K562 (cell line): ENCODE measurements at regions not wholly inside any gene's neighbourhood (a gene's known extent, or its start where the extent isn't known, plus 50 kb on each side); places are given as distances from the start of the nearest gene placed in this dataset.
A peak's percentile ranks its signal among the peaks of the same experiment; 100 is the strongest.
"Not testable (repeated sequence)": the region's sequence is repeated elsewhere in the genome, so short reads cannot be mapped to it uniquely, and the experiment has no call there.

Experiments used
- ATAC-seq: fragments of 200-7000 bp; cut with Tn5 transposase; 3 replicates; pipeline ENCODE4 v1.9.1; 2020; ENCODE audit warnings: moderate library complexity
- BruUV-seq: library from RNA; stranded (reverse); fragments of 400-500 nt; replicated peaks from 2 replicates; lab custom pipeline; 2021; lab: Mats Ljungman, UMichigan
- CTCF ChIA-PET: fragments of 300-600 bp; formaldehyde crosslinking; extraction: SDS; loops from one replicate; lab custom pipeline; 2021; ENCODE audit warnings: low intra/inter-chr PET ratio; lab: Yijun Ruan, JAX
- POLR2A ChIA-PET: fragments of 300-600, 350-650 bp; sonication (Branson Sonifier 250); formaldehyde crosslinking; extraction: SDS; loops from one replicate; lab custom pipeline; 2021; ENCODE audit warnings: antibody characterized with exemption, inconsistent platforms; lab: Yijun Ruan, JAX
- DNase-seq, 4 experiments: peaks; one replicate each; pipeline versions ENCODE4 v3.0.0 to v3.0.0-alpha.2; 2011 to 2018; ENCODE audit warnings: low spot score in 3 of 4, mixed read lengths in 3 of 4; ENCODE audit errors: extremely low read depth in 1 of 4
- FAIRE-seq: peaks from 2 replicates; lab custom pipeline; 2011; peaks lifted over from hg19 to GRCh38; lab: Jason Lieb, UNC
- H2AFZ ChIP-seq: 2 replicates; pipeline ENCODE4 v1.6.0; 2011; ENCODE audit warnings: low read depth, low read length, control low read depth, inconsistent platforms
- H3K27ac ChIP-seq: fragments of 200-600 bp; 3 replicates; pipeline ENCODE4 v1.8.0; 2011; ENCODE audit warnings: low read depth, mild to moderate bottlenecking, control low read depth, inconsistent platforms, low read length, moderate library complexity, mixed read lengths; ENCODE audit errors: extremely low read depth
- H3K27me3 ChIP-seq, 2 experiments: fragments of 300-600 bp in 1 of 2; 2 replicates in 1 of 2; 3 replicates in 1 of 2; pipeline versions ENCODE4 v1.6.0 to v1.8.0; 2011; ENCODE audit warnings: inconsistent platforms in 2 of 2, low read length in 2 of 2, mild to moderate bottlenecking in 1 of 2, mixed read lengths in 1 of 2, moderate library complexity in 1 of 2; ENCODE audit not compliant: control insufficient read depth in 2 of 2, insufficient read depth in 2 of 2
- H3K36me3 ChIP-seq: fragments of 300-600 bp; 3 replicates; pipeline ENCODE4 v1.8.0; 2011; ENCODE audit warnings: mild to moderate bottlenecking, low read length, inconsistent platforms; ENCODE audit not compliant: control insufficient read depth, insufficient read depth
- H3K4me1 ChIP-seq, 2 experiments: fragments of 200-600 bp in 1 of 2; replicated peaks in 1 of 2; 2 replicates in 1 of 2; 3 replicates in 1 of 2; pipeline versions ENCODE4 v1.5.1 to v1.8.0; 2011; ENCODE audit warnings: inconsistent platforms in 2 of 2, low read length in 2 of 2, mild to moderate bottlenecking in 1 of 2, mixed read lengths in 1 of 2, moderate library complexity in 1 of 2; ENCODE audit not compliant: control insufficient read depth in 2 of 2, insufficient read depth in 2 of 2
- H3K4me2 ChIP-seq: 2 replicates; pipeline ENCODE4 v1.6.1; 2011; ENCODE audit warnings: low read length, control low read depth, inconsistent platforms, mixed read lengths; ENCODE audit not compliant: insufficient read depth
- H3K4me3 ChIP-seq: fragments of 200-600 bp; sonication (generic), shearing (Covaris generic); 2 replicates; pipeline ENCODE4 v1.5.1; 2016; ENCODE audit warnings: control low read depth, inconsistent platforms
- H3K79me2 ChIP-seq: fragments of 200-600 bp; 3 replicates; pipeline ENCODE4 v1.8.0; 2011; ENCODE audit warnings: low read length, inconsistent platforms; ENCODE audit not compliant: control insufficient read depth, insufficient read depth
- H3K9ac ChIP-seq, 2 experiments: 2 replicates each; pipeline versions ENCODE4 v1.6.0 to v1.6.1; 2011; ENCODE audit warnings: low read depth in 2 of 2, low read length in 2 of 2, control low read depth in 1 of 2, inconsistent platforms in 1 of 2, mild to moderate bottlenecking in 1 of 2, mixed read lengths in 1 of 2; ENCODE audit not compliant: insufficient read depth in 1 of 2
- H3K9me1 ChIP-seq: one replicate; pipeline ENCODE4 v1.6.0; 2011; ENCODE audit warnings: inconsistent platforms, mild to moderate bottlenecking, low read length, moderate library complexity; ENCODE audit not compliant: control insufficient read depth, insufficient read depth
- H3K9me3 ChIP-seq: replicated peaks from 2 replicates; pipeline ENCODE4 v1.5.1; 2011; ENCODE audit warnings: low read depth, low read length, inconsistent platforms; ENCODE audit not compliant: control insufficient read depth, insufficient read depth
- H4K20me1 ChIP-seq: replicated peaks from 2 replicates; pipeline ENCODE4 v1.6.1; 2011; ENCODE audit warnings: low read length, inconsistent platforms, mixed read lengths; ENCODE audit not compliant: control insufficient read depth, insufficient read depth
- AFF1 ChIP-seq, 2 experiments: fragments of 450-650 bp; IDR thresholded peaks; 2 replicates each; pipeline ENCODE4 v1.6.1; 2018; ENCODE audit warnings: mild to moderate bottlenecking in 2 of 2, low read depth in 1 of 2; ENCODE audit not compliant: partially characterized antibody in 2 of 2
- BMI1 ChIP-seq: fragments of 150-350 bp; IDR thresholded peaks from 2 replicates; pipeline ENCODE4 v1.6.1; 2014; ENCODE audit warnings: low read length
- CBFA2T3 ChIP-seq: fragments of 450-650 bp; IDR thresholded peaks from 2 replicates; pipeline ENCODE4 v1.6.1; 2017
- CBX1 ChIP-seq: sonication (generic); IDR thresholded peaks from 2 replicates; pipeline ENCODE4 v1.6.1; 2016; ENCODE audit warnings: antibody characterized with exemption, low read depth, mild to moderate bottlenecking
- CBX3 ChIP-seq, 2 experiments: IDR thresholded peaks; 1 replicate in 1 of 2; 2 replicates in 1 of 2; pipeline ENCODE4 v1.6.1; 2012; ENCODE audit warnings: inconsistent platforms in 2 of 2, low read length in 2 of 2, borderline replicate concordance in 1 of 2, control low read depth in 1 of 2
- ESRRB ChIP-seq: fragments of 250-450 bp; sonication (Bioruptor Pico); IDR thresholded peaks from 2 replicates; pipeline ENCODE4 v1.5.0; 2020; ENCODE audit warnings: mild to moderate bottlenecking, moderate library complexity, borderline replicate concordance
- MCM7 ChIP-seq, 2 experiments: fragments of 450-650 bp; IDR thresholded peaks; 2 replicates each; pipeline ENCODE4 v1.6.1; 2016 to 2018
- PREB ChIP-seq: sonication (generic); formaldehyde crosslinking; IDR thresholded peaks from 2 replicates; pipeline ENCODE4 v1.8.1; 2023; ENCODE audit warnings: mild to moderate bottlenecking, missing genetic modification reagents
- SNIP1 ChIP-seq: fragments of 450-650 bp; IDR thresholded peaks from 2 replicates; pipeline ENCODE4 v1.7.1; 2017; ENCODE audit warnings: low read depth, mild to moderate bottlenecking
- ZFX ChIP-seq: sonication (generic); formaldehyde crosslinking; IDR thresholded peaks from 2 replicates; pipeline ENCODE4 v1.8.0; 2022; ENCODE audit warnings: mild to moderate bottlenecking, missing genetic modification reagents, moderate library complexity
- ZNF140 ChIP-seq: fragments of 250-450 bp; sonication (Bioruptor Pico); IDR thresholded peaks from 2 replicates; pipeline ENCODE4 v1.8.0; 2021; ENCODE audit warnings: moderate library complexity, mild to moderate bottlenecking, inconsistent platforms
- ZNF408 ChIP-seq: fragments of 250-450 bp; sonication (Bioruptor Pico); IDR thresholded peaks from 2 replicates; pipeline ENCODE4 v1.4.0; 2020; ENCODE audit warnings: low read depth, mild to moderate bottlenecking, moderate library complexity
- ZNF511 ChIP-seq: sonication (generic); formaldehyde crosslinking; IDR thresholded peaks from 2 replicates; pipeline ENCODE4 v1.8.0; 2022; ENCODE audit warnings: mild to moderate bottlenecking, missing genetic modification reagents
- WGBS: fragments of 100-300 bp; shearing (Covaris generic); methylation state at CpG from one replicate; pipeline ENCODE4 v1.1.6; 2016; ENCODE audit warnings: low coverage, mixed read lengths; ENCODE audit not compliant: insufficient coverage; ENCODE audit errors: missing lambda C conversion rate; 5-methylcytosine and 5-hydroxymethylcytosine counted together
- in situ Hi-C: fragments of 300-500 bp; cut with MboI; formaldehyde crosslinking; loops from 4 replicates; pipeline ENCODE4 v1.15.0; 2018; ENCODE audit warnings: inconsistent platforms, mixed read lengths
- intact Hi-C: fragments of 100-400 bp; cut with micrococcal nuclease; formaldehyde crosslinking; loops from 2 replicates; pipeline ENCODE4 v1.14.2; 2022

GRCh38 chr12:33634544-33634943 lies 194.9 kb upstream of the SYT10 start:
- no peak overlapping the region for H3K9ac ChIP-seq
- no peaks in the 10 kb centered on the region for H3K4me1 ChIP-seq
- peak overlapping the region; percentile 48; the same call in 1 of the 2 replicates for H2AFZ ChIP-seq
- no TSS peak for BruUV-seq
- no peak overlapping the region for H3K27ac ChIP-seq
- WGBS, result 30% methylated on average over 3 of the region's 3 CpGs
- ChIA-PET POLR2A (no interaction called here), CTCF (no interaction called here)
- no peaks in the 10 kb centered on the region for H3K9me1 ChIP-seq
- H3K27me3 ChIP-seq, result no peaks in the 10 kb centered on the region
- H4K20me1 ChIP-seq, result no peaks in the 10 kb centered on the region
- H3K9me3 ChIP-seq, result no peaks in the 10 kb centered on the region; the same call in 1 of the 2 replicates
- TF ChIP-seq ESRRB (no peak), ZFX (CRISPR knock-in tag) (no peak), ZNF408 (CRISPR knock-in tag) (no peak), CBX1 (no peak), AFF1 (IDR thresholded peaks at IDR 0.05; ENCODE audit: low read depth in 1 of 2, partially characterized antibody in 2 of 2) (no peak), BMI1 (no peak), ZNF511 (CRISPR knock-in tag) (no peak), CBX3 (IDR thresholded peaks at IDR 0.05; ENCODE audit: borderline replicate concordance in 1 of 2, low read length in 2 of 2) (no peak), ZNF140 (CRISPR knock-in tag) (no peak), MCM7 (IDR thresholded peaks at IDR 0.05) (no peak), PREB (CRISPR knock-in tag) (no peak), SNIP1 (no peak), CBFA2T3 (no peak)
- intact Hi-C loops (no loop called here), in situ Hi-C loops (no loop called here)
- FAIRE-seq, result peak; percentile 56
- no peaks in the 10 kb centered on the region for H3K36me3 ChIP-seq
- DNase-seq, result no peak
- H3K4me3 ChIP-seq, result no peak overlapping the region
- ATAC-seq, result no peak
- H3K4me2 ChIP-seq, result no peak overlapping the region
- H3K79me2 ChIP-seq, result no peaks in the 10 kb centered on the region

- H3K79me2 ChIP-seq, CTCF ChIA-PET, H3K27ac ChIP-seq, intact Hi-C loops, H3K4me3 ChIP-seq, BruUV-seq, DNase-seq, ATAC-seq, H3K9me3 ChIP-seq, H3K4me1 ChIP-seq, H4K20me1 ChIP-seq, FAIRE-seq, H3K27me3 ChIP-seq, POLR2A ChIA-PET, H2AFZ ChIP-seq, in situ Hi-C loops, H3K9me1 ChIP-seq, H3K4me2 ChIP-seq, H3K36me3 ChIP-seq, H3K9ac ChIP-seq: not testable (repeated sequence)
- 68% methylated on average over 5 of the region's 6 CpGs for WGBS
These were observed 197.3 kb upstream of the SYT10 start for GRCh38 chr12:33636930-33637329.
